Fibroblast of lung (primary cell): ENCODE measurements at regions not wholly inside any gene's neighbourhood (a gene's known extent, or its start where the extent isn't known, plus 50 kb on each side); places are given as distances from the start of the nearest gene placed in this dataset.

Experiments used
- DNase-seq, 2 donors: peaks; one replicate each; pipeline versions ENCODE4 v3.0.0 to v3.0.0-alpha.2; 2010; ENCODE audit warnings: low read depth in 2 of 2
- H2AFZ ChIP-seq: 2 replicates; pipeline ENCODE4 v1.5.1; 2012; ENCODE audit warnings: low read length, control low read depth, inconsistent platforms
- H3K27ac ChIP-seq: 2 replicates; pipeline ENCODE4 v1.5.1; 2011; ENCODE audit warnings: low read length, control low read depth; ENCODE audit not compliant: insufficient read depth
- H3K27me3 ChIP-seq: 2 replicates; pipeline ENCODE4 v1.5.1; 2011; ENCODE audit warnings: mild to moderate bottlenecking, low read length; ENCODE audit not compliant: control insufficient read depth, insufficient read depth
- H3K36me3 ChIP-seq: 2 replicates; pipeline ENCODE4 v1.5.1; 2011; ENCODE audit warnings: low read length; ENCODE audit not compliant: control insufficient read depth, insufficient read depth
- H3K4me1 ChIP-seq: 2 replicates; pipeline ENCODE4 v1.5.1; 2011; ENCODE audit warnings: low read length; ENCODE audit not compliant: control insufficient read depth, insufficient read depth; ENCODE audit errors: extremely low read depth
- H3K4me2 ChIP-seq: 2 replicates; pipeline ENCODE4 v1.5.1; 2011; ENCODE audit warnings: low read length, control low read depth; ENCODE audit not compliant: insufficient read depth; ENCODE audit errors: extremely low read depth
- H3K4me3 ChIP-seq, 4 experiments: fragments of 200-600 bp in 1 of 4; sonication (generic) in 1 of 4; replicated peaks in 1 of 4; 2 replicates each; pipeline ENCODE4 v1.5.1; 2011 to 2016; ENCODE audit warnings: low read length in 4 of 4, low read depth in 3 of 4, mild to moderate bottlenecking in 3 of 4, control low read depth in 2 of 4, inconsistent platforms in 1 of 4, mixed read lengths in 1 of 4; ENCODE audit not compliant: insufficient read depth in 1 of 4; ENCODE audit errors: control extremely low read depth in 1 of 4
- H3K79me2 ChIP-seq: 2 replicates; pipeline ENCODE4 v1.5.1; 2012; ENCODE audit warnings: mild to moderate bottlenecking, low read length, inconsistent platforms; ENCODE audit not compliant: control insufficient read depth, insufficient read depth
- H3K9ac ChIP-seq: 2 replicates; pipeline ENCODE4 v1.5.1; 2011; ENCODE audit warnings: mild to moderate bottlenecking, low read length, control low read depth; ENCODE audit not compliant: insufficient read depth
- H3K9me3 ChIP-seq: 2 replicates; pipeline ENCODE4 v1.5.1; 2012; ENCODE audit warnings: low read depth, low read length; ENCODE audit not compliant: control insufficient read depth, insufficient read depth
- H4K20me1 ChIP-seq: 2 replicates; pipeline ENCODE4 v1.5.1; 2011; ENCODE audit warnings: low read length; ENCODE audit not compliant: control insufficient read depth, insufficient read depth; ENCODE audit errors: extremely low read depth
- EZH2 ChIP-seq: IDR thresholded peaks from 2 replicates; pipeline ENCODE4 v1.5.1; 2012; ENCODE audit warnings: low read length, control low read depth, mild to moderate bottlenecking; ENCODE audit errors: missing control alignments
- TF ChIP-seq, protein P1 (sequence below), 2 donors: IDR thresholded peaks in 1 of 2; conservative IDR thresholded peaks in 1 of 2; 1 replicate in 1 of 2; 2 replicates in 1 of 2; pipeline ENCODE4 v1.5.1; 2011 to 2012; ENCODE audit warnings: low read length in 2 of 2, control low read depth in 1 of 2, inconsistent platforms in 1 of 2, low read depth in 1 of 2, mild to moderate bottlenecking in 1 of 2

DNA sequence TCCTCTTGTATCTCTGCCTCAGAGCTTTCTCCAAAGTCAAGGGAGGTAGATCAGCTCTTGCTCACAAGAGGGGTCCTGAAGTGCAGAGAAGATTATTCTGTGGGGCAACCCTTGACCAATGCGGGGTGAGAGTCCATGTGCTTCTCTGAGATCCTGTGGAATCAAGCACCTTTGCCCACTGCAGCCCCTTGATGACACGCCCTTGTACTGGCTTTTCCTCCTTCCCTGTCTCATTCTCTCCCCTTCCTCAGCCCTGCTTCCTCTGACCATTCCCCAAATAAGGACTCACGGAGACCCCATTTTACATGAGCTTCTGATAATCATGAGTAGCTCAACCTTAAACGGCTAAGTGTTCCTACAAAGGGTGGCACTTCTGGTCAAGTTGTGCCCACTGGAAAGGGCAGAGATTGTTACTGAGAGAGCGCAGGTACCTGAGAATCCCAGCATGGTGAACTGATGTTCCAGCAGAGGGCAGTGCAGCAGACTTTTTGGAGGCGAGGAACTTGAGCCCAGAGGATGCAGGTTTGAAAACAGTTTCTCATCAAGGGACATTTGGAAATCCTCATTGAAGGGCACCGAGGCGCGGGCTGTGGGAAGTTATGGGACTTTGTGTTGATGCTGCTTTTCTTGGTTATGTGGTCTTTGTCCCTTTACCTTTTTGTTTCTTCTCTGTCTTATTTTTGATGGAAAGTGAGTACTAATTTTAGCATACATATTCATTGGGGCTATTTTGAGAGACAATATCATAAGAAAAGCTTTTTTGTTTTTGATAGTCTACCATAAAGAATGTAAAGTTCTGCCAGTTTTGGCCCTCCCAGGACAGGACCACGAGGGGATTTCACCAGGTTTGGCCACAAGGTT, 201.3 kb downstream of the RBM46 start:
- TF ChIP-seq, protein P1, sequence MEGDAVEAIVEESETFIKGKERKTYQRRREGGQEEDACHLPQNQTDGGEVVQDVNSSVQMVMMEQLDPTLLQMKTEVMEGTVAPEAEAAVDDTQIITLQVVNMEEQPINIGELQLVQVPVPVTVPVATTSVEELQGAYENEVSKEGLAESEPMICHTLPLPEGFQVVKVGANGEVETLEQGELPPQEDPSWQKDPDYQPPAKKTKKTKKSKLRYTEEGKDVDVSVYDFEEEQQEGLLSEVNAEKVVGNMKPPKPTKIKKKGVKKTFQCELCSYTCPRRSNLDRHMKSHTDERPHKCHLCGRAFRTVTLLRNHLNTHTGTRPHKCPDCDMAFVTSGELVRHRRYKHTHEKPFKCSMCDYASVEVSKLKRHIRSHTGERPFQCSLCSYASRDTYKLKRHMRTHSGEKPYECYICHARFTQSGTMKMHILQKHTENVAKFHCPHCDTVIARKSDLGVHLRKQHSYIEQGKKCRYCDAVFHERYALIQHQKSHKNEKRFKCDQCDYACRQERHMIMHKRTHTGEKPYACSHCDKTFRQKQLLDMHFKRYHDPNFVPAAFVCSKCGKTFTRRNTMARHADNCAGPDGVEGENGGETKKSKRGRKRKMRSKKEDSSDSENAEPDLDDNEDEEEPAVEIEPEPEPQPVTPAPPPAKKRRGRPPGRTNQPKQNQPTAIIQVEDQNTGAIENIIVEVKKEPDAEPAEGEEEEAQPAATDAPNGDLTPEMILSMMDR (conservative IDR thresholded peaks at IDR 0.05 in 1 of 2, IDR thresholded peaks at IDR 0.05 in 1 of 2; ENCODE audit: low read depth in 1 of 2, low read length in 2 of 2) = peak; percentile 68 to 80
- TF ChIP-seq EZH2 = no peak
- H3K27ac ChIP-seq = no peak overlapping the region
- no peaks in the 10 kb centered on the region for H3K27me3 ChIP-seq
- no peak overlapping the region for H3K4me2 ChIP-seq
- H3K4me3 ChIP-seq = no peak overlapping the region
- no peaks in the 10 kb centered on the region for H4K20me1 ChIP-seq
- no peaks in the 10 kb centered on the region for H3K4me1 ChIP-seq
- H3K79me2 ChIP-seq = no peaks in the 10 kb centered on the region
- no peak overlapping the region for H2AFZ ChIP-seq
- H3K36me3 ChIP-seq = no peaks in the 10 kb centered on the region
- peak; percentile 25 to 65 for DNase-seq
- no peak overlapping the region for H3K9ac ChIP-seq
- H3K9me3 ChIP-seq = no peaks in the 10 kb centered on the region

DNA sequence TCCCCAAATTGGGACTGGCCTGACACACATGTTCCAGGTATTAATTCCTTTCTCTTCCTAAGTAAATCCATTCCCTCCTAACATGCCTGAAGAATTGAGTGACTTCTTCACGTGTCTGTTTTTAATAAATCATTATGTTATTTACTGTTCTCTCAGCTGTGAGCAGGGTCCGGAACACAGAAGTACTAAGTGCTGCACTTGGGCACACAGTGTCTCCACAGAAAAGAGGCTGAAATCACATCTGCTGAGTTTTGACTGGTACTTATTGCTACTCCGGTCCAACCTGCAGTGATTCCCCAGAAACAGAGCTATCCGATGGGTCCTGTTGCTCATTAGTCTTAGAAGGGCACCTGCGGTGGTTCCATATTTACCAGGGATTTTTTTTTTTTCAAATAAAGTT, 202.6 kb downstream of the RBM46 start:
- Histone ChIP-seq H3K27ac (no peak overlapping the region), H3K9ac (no peak overlapping the region), H3K4me3 (no peak overlapping the region), H3K9me3 (no peaks in the 10 kb centered on the region), H3K79me2 (no peaks in the 10 kb centered on the region), H2AFZ (no peak overlapping the region), H3K4me2 (no peak overlapping the region), H3K27me3 (no peaks in the 10 kb centered on the region), H3K36me3 (no peaks in the 10 kb centered on the region), H3K4me1 (no peaks in the 10 kb centered on the region), H4K20me1 (no peaks in the 10 kb centered on the region)
- TF ChIP-seq, protein P1 (conservative IDR thresholded peaks at IDR 0.05 in 1 of 2, IDR thresholded peaks at IDR 0.05 in 1 of 2; ENCODE audit: low read depth in 1 of 2, low read length in 2 of 2) = no peak
- no peak for TF ChIP-seq EZH2
- DNase-seq = no peak

DNA sequence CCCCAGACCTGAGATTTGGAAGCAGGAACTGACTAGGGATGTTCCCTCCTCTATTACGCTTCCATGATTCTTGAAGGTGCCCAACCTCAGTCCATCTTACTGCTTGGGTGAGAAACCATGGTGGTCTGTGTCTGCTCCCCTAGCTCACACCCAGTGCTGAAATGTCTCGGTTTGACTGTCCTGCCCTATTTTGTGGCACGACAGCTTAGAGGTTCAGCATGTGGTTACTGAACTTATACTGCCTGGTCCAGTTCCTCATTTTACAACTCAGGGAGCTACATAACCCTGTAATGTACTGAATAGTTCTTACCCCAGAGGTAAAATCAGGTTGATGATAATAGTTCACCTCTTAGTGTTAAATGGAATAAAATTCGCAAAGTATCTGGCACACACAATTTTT, 203.1 kb downstream of the RBM46 start:
- H3K9ac ChIP-seq = no peak overlapping the region

More for the DNA sequence above, 203.1 kb downstream of the RBM46 start:
- Histone ChIP-seq H3K79me2 (no peaks in the 10 kb centered on the region), H4K20me1 (no peaks in the 10 kb centered on the region), H3K27me3 (no peaks in the 10 kb centered on the region), H3K9me3 (no peaks in the 10 kb centered on the region), H2AFZ (no peak overlapping the region), H3K4me3 (no peak overlapping the region), H3K4me2 (no peak overlapping the region), H3K27ac (no peak overlapping the region), H3K36me3 (no peaks in the 10 kb centered on the region), H3K4me1 (no peaks in the 10 kb centered on the region)
- DNase-seq = no peak
- TF ChIP-seq, protein P1 (conservative IDR thresholded peaks at IDR 0.05 in 1 of 2, IDR thresholded peaks at IDR 0.05 in 1 of 2; ENCODE audit: low read depth in 1 of 2, low read length in 2 of 2) = no peak
- no peak for TF ChIP-seq EZH2
